PC-9 (cell line): ENCODE measurements at regions not wholly inside any gene's neighbourhood (a gene's known extent, or its start where the extent isn't known, plus 50 kb on each side); places are given as distances from the start of the nearest gene placed in this dataset.

ENCODE experiments used
- CTCF ChIP-seq: fragments of 200-600 bp; sonication (generic); conservative IDR thresholded peaks from 2 replicates; pipeline ENCODE4 v1.6.1; 2017; ENCODE audit warnings: mixed run types, antibody characterized with exemption, mild to moderate bottlenecking, moderate library complexity
- EZH2 ChIP-seq: fragments of 200-600 bp; sonication (generic); IDR thresholded peaks from 2 replicates; pipeline ENCODE4 v1.8.0; 2017; ENCODE audit warnings: antibody characterized with exemption, low read depth

GRCh38 chr13:64770743-64771142, 2459.4 kb downstream of the PCDH9 start:
- TF ChIP-seq CTCF (no peak), EZH2 (no peak)
